Liver (tissue), 3 donors: ENCODE measurements at regions not wholly inside any gene's neighbourhood (a gene's known extent, or its start where the extent isn't known, plus 50 kb on each side); places are given as distances from the start of the nearest gene placed in this dataset.

ENCODE experiments used
- CTCF ChIP-seq: fragments of 150-350 bp; IDR thresholded peaks from 2 replicates; pipeline ENCODE4 v1.5.1; 2017; ENCODE audit warnings: improper control_type of control experiment, low read depth, low read length; ENCODE audit not compliant: missing input control
- FOXA1 ChIP-seq: IDR thresholded peaks from 2 replicates; pipeline ENCODE4 v1.6.1; 2016; ENCODE audit warnings: antibody characterized with exemption
- MAX ChIP-seq: IDR thresholded peaks from 2 replicates; pipeline ENCODE4 v1.6.1; 2016; ENCODE audit warnings: antibody characterized with exemption
- RAD21 ChIP-seq, 2 donors: IDR thresholded peaks; 2 replicates each; pipeline ENCODE4 v1.6.1; 2016; ENCODE audit warnings: antibody characterized with exemption in 2 of 2, mild to moderate bottlenecking in 2 of 2
- REST ChIP-seq: IDR thresholded peaks from 2 replicates; pipeline ENCODE4 v1.6.1; 2016; ENCODE audit warnings: antibody characterized with exemption, mild to moderate bottlenecking
- donor health status: healthy.
- donor health status: healthy.

DNA sequence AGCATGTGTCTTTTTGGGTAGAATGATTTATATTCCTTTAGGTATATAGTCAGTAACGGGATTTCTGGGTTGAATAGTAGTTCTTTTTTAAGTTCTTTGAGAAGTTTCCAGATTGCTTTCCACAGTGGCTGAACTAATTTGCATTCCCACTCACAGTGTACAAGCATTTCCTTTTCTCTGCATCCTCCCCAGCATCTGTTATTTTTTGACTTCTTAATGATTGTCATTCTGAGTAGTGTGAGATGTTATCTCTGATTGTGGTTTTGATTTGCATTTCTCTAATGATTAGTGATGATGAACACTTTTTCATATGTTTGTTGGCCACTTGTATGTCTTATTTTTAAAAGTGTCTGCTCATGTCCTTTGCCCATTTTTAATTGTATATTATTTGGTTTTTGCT, 337.6 kb downstream of the EFHB start:
- no peak for TF ChIP-seq CTCF
- no peak for TF ChIP-seq RAD21 (IDR thresholded peaks at IDR 0.05)
- no peak for TF ChIP-seq REST
- TF ChIP-seq MAX = no peak
- no peak for TF ChIP-seq FOXA1
